NCI-H345 treated with DMSO at 0.1 percent for 48 hours (cell line): ENCODE measurements at regions not wholly inside any gene's neighbourhood (a gene's known extent, or its start where the extent isn't known, plus 50 kb on each side); places are given as distances from the start of the nearest gene placed in this dataset.

Experiments used
- DNase-seq: peaks from one replicate; lab custom pipeline; 2025; ENCODE audit not compliant: unreplicated experiment; lab: John Stamatoyannopoulos, UW

DNA sequence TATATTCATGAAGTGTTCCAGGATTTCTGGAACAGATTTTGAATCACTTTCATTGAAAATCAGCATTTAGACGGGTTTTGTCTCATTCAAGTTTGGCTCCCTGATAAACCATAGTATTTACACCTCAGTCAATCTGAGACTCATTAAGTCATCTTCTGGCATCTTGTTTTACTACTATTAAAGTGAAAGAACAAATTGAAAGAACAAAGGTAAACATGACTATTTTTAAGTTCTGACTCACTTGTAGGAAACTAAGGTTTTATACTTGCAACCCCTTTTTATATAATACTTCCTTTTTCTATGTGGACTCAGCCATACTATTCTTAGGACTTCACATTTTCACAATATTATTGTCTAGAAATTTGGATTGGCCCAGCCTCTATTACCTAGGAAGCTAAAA, 854.4 kb downstream of the SQOR start:
- DNase-seq: no peak

DNA sequence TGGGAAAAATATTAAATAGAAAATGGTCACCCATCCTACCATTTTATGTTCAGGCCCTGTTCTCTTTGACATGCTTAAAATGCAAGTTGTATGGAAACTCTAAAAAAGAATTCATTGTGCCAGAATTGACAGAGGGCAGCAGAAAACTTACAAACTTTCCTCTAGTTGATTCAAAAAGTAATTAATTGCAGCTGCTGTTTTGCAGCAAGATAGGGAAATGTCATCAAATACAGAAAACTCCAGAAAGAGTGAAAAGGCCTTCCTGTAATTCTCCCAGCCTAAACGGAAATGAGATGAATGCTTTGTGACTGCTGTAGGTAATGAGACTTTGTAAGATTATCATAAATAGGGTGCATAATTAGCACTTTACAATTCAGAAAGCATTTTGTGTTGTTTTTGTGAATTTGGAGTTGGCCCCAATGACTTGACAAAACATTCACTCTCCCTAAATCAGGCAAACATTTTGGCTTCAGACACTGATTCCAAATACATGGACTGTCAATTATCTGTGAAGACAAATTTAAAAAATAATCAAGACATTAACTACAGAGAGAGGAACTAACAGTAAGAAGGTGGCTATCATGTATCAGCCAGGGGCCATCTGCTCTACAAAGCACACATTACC, 861.8 kb downstream of the SQOR start:
- DNase-seq: no peak

DNA sequence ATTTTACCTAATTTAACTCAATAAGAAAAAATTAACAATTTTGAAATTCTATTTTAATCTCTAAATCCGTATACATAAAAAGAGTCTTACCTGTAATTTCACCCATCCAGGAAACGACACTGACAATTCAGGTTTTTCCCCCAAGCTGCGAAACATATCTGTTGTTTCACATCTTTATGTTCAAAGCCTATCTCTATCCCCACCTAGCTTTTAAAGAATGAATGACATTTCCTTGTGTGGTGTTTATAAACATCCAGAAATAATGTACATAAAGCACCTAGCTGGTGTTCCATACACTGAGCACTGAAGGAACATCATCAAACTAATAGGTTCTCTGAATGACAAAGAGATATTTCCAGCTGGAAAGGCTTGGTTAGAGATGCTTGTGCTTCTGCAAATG, 867.8 kb downstream of the SQOR start:
- DNase-seq: no peak

DNA sequence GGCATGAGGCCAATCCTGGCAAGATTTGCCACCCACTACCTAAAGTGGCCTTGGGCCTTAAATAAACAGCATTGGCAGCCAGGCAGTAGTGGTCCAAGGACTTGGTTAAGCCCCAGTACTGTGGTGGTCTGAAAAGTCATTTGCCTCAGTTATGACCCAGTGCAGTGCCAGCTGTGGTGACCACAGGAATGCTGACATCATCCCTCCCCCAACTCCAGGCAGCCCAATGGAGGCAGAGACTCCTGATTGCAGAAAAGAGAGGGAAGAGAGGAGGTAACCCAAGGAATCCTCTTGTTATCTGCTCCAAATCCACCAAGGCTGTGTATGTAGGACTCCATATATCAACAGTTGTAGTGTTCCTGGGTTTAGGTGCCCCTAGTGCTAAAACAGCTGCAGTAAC, 883.6 kb downstream of the SQOR start:
- no peak for DNase-seq

DNA sequence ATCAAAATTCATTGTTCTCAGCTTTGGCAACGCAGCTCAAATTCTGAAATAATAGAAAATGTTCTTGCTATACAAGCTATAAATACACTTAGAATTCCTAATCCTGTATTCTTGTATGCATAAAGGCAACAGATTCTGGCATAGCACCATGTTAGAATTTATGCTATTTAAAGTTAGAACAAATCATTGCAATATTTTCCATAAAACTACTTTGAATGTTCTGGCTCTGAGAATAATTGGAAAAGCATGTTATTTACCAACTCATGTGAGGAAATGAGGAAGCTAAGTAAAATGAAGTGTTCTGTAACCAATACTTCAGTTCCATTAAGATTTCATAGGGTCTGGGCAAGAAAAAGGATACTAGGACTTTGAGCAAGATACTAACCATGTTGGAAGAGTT, 888.9 kb downstream of the SQOR start:
- no peak for DNase-seq

DNA sequence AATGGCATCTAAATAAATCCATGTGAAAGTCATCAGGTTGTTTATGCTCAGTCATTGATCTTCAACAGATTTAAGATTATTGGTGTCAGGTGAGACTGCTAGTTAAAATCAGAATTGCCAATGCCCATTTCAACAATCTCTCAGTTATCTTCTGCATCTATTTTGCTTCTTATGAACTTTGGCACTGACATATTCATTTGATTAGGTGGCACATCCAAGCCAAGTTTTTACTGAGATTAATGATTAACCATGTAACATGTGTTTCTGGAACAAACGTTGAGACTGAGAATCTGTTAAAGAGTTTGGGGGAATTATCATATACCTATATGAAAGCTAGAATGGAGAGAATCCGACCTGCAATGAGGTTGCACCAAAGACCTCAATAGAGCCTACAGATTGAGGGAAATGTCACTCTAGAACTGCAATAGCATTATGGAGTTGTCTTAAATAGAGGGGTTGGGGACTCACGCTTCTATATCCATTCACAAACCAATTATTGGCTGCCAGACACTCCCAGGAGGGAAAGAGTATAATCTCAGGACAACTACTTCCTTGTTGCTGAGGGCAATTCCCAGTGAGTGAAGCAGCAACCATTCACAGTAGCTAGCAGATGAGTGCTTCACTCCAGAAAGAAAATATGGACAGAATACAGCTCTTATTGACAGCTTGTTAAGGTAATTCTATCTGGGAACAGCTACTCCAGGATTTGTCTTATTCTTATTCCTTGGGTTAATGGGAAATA, 891.3 kb downstream of the SQOR start:
- DNase-seq: no peak

DNA sequence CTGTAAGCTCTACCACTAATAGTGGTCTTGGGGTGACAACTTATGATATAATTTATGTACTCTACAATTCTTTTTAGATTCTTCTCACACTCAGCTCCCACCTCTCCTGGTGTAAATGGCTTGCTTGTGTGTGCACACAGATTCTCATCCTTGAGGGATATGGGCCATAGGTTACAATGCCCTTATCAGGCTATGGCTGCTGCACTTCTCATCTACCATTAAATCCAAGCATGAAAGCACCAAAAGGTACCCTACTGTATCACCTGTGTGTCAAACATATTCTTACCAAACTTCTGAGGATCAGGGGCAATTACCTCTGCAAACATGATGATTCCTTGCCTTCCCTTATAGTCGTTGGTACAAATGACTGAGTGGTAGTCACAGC, 891.9 kb downstream of the SQOR start:
- no peak for DNase-seq

DNA sequence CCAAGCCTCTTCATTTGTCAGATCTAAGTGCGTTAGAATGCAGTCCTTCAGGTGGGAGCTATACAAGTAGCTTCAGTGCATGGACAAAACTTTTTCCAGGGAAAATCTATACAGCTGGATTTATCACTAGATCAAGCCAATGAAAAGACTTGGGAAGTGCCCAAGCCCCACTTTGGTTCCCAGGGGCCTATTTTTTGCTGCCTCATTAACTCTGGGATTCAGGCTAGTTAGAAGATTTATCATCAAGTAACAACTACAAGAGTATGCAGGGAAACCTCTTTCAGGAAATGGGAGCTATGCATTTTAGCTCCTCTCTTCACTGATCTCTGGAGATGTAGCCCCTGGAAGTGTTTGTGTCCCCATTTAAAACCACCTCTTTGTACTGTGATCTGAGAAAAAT, 908.8 kb downstream of the SQOR start:
- DNase-seq: no peak

DNA sequence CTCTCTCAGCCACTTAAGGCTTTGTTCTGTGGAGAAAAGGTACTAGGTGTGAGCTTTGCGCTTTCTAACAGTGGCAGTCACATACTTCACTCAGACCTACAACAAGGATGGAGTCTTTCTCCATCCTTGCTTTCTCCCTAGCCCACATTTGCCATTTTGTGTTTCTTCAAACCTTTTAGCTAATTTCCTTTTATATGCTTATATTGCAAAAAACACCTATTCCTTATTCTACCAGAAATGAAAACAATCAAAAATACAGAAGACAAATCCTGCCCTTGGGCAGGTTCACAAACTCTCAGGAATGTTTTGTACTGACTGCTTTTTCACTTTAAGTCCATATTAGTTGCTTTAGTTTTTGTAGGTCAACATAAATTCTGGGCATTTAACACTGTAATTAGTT, 914.2 kb downstream of the SQOR start:
- no peak for DNase-seq

DNA sequence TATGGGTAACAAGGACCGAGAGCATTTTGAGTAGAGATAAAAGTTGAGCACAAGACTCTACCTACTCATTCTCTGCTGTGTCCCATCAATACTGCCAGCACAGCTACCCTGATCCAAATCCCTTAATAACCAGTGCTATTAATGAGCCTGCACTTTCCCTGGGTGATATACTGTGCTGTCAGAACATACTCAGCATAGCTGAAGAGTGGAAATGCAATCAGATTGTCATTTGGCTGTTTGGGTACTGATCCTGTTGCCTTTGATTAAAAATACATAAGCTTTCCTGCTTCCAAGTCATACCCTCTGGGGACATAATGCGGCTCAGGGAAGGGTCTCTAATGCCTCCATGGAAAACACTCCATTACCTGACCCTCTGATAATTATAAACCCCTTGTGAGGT, 917.5 kb downstream of the SQOR start:
- no peak for DNase-seq

DNA sequence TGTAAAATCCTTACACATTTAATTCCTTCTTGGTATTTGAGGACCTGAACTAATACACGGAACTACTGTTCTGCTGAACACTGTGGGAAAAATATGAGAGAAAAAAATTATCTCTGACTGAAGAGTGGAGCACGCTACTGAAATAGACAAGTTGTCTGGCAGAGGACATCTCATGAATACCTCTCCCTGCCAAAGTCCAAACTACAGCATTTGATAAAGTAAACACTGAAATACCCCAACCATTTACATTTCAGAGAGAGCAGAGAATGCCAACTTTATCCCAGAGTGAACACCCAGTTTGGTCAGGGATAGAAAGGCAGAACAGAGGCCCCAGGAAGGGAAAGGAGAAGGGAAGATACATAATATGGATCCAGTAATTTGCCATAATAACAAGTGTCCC, 920.7 kb downstream of the SQOR start:
- DNase-seq: no peak

DNA sequence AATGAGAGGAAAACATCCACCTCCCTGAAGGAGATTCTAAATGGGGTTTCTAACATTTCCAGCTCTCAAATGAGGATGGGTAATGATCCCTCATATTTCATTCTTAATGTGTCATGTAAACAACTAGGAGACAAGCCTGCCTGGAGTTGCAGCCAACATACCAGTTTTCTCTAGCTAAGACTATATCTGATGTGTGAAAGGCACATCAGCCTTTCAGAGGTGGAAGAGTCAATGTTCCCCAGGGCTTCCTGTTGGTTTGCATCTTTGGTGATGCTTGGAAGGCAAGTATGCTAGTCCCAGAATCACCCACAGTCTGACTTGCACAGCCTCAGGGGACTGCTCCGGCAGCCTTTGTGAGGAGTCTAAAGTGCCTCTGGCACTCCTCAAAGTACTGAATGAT, 921.2 kb downstream of the SQOR start:
- DNase-seq: no peak

DNA sequence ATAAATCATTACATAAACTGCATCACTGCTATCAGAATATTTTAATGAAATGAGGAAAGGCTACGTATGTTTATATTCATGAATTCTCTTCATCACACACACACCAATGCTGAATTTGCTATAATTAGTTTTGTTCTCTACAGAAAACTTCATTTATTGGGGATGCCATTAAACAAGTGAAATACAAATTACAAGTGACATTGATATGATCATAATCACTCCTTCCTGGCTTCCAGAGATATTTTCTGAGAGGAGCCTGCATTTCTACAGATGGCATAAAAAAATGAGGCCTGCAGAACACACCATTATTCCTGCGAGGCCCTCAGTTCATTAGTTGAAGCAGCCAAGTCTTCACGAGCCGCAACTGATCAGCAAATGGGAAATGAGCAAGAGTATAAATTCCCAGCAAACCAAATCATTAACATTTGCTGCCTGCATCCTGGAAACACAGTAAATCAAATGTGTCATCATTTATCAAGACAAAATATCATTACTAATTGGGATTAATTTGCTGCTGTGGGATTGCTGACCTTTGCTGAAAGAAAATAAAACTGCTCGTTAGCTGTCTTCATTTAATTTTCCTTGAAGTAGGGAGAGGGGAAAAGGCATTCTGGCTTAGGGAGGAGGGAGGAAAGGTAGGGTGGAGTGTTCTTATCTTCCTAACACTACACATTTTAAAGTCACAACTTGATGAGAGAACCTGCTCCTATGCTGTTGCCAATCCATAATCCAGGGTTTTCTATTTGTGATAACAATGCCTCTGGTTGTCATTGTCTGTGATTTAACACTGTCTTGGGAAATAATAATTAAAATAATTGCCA, 921.9 kb downstream of the SQOR start:
- DNase-seq: no peak

DNA sequence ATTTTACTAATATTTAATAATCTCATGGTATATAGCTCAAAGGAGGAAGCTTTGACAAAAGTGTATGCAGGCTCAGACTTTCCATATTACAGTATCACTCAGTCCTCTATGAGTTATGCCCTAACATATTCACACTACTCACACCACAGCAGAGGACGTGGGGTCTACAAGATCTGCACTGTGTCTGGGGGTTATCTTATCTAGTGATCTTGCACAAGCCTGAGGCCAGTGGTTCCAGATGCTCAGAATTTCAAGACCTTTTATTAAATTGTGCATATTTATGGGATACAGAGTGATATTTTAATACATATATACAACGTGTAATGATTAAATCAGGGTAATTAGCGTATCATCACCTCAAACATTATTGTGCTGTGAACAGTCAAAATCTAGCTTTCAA, 933.1 kb downstream of the SQOR start:
- DNase-seq: no peak

DNA sequence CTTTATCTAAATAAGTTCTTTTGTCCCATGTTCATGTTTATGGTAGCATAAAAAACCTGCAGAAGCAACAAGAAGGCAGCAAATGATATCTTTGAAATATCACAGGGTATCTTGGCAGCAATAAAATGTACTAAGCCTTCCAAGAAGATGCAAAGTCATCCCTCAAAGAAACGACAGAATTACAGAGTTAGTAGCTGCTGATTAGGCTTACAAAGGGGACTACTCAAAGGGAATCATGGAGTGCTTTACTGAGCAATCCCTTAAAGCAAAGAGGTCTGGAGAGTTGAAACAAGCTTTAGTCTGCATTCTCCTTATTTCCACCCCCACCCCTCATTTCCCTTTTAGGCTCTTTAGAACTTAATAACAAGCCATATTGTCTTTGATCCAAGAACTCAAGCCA, 935.0 kb downstream of the SQOR start:
- DNase-seq: no peak

DNA sequence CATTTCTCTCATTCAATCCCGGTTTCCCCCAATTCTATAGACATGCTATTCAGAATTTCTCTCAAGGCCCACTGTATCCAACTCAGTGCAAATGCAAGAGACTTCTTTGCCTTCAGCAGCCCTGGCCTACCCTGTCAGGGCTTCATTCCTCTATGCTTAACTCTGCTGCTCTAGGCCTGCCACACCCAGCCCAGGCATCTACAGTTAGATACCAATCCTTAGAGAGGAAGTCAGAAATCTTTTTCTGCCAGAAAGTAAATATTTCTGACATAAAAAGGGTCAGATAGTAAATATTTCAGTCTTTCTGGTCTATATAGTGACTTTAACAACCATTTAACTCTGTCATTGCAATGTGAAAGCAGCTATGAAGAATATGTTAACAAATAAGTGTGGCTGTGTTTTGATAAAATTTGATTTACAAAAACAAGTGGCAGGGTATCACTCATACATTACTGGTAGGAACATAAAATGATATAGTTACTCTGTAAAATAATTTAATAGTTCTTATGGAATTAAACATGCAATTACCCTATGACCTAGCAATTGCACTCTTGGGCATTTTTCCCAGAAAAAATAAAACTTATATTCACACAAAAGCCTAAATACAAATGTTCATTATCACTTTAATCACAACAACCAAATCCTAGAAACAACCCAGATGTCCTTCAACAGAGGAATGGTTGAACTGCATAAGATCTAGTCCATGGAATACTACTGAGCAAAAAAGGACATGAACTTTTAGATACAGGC, 942.0 kb downstream of the SQOR start:
- no peak for DNase-seq

DNA sequence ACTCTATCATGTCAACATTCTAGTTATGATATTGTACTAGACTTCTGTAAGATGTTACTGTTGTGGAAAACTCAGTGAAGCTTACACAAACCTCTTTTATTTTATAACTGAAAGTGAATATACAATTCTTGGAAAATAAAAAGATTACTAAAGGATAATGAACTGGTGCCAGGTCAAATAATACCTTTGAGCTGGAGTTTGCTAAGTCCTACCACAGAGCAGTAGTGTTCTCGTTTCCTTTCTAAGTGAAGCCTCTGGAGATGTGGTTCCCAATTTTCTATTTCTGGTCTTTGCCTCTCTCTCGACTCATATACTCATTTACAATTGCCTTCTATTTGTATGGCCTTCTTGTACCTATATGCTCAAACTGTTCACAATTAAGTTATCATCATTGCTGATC, 942.9 kb downstream of the SQOR start:
- DNase-seq: no peak

DNA sequence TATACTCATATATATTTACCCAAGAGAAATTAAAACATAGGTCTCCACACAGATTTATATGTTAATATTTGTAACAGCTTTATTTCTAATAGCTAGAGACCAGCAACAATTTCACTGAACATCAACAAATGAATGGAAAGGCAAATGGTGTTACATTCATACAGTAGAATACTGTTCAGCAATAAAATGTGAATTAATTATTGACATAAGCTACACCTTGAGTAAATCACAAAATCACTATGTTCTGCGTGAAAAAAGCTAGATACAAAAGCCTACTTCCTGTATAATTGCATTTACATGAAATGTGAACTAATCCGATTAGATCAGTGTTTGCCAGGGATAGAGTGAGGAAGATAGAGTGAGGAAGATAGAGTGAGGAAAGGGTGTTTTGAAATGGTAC, 945.7 kb downstream of the SQOR start:
- no peak for DNase-seq

DNA sequence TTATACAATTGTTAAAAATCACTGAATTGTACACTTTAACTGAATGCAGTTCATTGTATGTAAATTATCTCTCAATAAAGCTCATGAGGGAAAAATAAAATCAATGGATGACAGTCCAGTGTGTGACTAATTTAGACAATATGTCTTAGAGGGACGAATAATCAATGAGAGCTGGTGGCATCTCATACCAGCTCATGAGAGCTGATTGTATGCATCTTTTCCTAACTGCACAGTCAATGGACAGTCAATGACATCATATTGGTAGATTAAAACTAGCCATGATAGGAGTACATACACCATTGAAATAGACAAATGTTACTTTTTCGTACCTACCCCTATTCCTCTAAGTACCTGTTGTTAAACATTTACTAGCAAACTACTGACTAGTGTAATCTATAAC, 946.1 kb downstream of the SQOR start:
- no peak for DNase-seq

DNA sequence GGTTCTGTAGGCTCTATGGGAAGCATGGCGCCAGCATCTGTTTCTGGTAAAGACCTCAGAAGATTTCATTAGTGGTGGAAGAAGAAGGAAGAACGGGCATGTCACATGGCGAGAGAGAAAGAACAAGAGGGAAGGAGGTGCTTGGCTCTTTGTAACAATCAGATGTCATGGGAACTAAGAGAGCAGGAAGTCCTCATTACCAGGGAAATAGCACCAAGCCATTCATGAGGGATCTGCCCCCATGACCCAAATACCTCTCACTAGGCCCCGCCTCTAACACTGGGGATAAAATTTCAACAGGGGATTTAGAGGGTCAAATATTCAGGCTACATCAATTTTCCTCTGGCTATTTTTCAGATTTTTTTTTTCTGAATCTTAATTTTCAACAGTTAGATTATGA, 954.3 kb downstream of the SQOR start:
- DNase-seq: no peak

DNA sequence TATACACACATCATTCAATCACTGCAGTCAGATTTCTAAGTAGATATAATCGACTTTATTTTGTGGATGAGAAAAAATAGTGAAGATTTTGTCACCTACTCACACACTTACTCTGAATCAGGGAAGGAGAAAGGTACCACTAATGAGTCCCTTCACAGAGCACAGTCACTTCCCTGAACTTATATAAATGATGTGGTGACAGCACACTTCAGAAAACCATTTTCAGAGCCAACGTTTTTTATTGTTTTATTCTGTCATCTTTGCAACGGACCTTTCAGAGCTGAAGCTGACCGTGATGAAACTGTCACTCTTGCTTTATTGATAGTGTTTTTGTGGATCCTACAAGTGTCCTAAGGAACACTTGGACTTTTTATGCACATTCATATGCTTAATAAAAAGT, 956.6 kb downstream of the SQOR start:
- no peak for DNase-seq

DNA sequence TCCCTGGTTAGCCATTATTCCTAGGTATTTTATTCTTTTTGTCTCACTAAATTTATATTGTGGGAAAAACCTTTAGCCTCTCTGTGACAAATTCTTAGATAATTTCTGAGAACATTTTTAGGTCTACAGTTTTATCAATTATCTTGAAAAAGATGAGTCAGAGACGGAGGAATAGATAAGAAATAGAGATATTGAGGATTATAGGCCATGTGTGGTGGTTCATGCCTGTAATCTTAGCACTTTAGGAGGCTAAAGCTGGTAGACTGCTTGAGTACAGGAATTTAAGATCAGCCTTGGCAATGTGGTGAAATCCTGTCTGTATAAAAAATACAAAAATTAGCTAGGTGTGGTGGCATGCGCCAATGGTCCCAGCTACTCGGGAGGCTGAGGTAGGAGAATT, 960.2 kb downstream of the SQOR start:
- DNase-seq: no peak
